GM18858 (cell line): ENCODE measurements at regions not wholly inside any gene's neighbourhood (a gene's known extent, or its start where the extent isn't known, plus 50 kb on each side); places are given as distances from the start of the nearest gene placed in this dataset.

Experiments
- ATAC-seq: cut with Tn5 transposase; IDR thresholded peaks from one replicate; pipeline ENCODE4 v1.9.1; 2021; ENCODE audit not compliant: unreplicated experiment

DNA sequence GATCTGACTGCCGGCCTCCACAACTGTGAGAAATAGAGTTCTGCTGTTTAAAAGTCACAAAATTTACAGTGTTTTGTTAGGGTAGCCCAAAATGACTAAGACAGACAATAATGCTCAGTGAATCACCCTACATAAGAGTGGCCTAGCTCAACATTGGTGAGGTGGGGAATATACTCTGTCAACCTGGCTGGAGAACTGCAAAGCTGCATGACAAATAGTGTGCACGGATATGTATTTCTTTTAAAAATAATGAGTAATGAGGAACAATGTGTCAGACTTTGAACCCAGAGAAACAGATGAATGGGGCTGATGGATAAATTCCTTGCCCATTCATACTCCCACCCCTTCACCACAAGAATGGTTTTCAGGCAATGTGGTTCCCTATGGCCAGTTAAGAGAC, 372.4 kb downstream of the SUCLA2 start:
- ATAC-seq: no peak

- no peak for ATAC-seq
These were observed 377.2 kb downstream of the SUCLA2 start for GRCh38 chr13:47623862-47624261.

DNA sequence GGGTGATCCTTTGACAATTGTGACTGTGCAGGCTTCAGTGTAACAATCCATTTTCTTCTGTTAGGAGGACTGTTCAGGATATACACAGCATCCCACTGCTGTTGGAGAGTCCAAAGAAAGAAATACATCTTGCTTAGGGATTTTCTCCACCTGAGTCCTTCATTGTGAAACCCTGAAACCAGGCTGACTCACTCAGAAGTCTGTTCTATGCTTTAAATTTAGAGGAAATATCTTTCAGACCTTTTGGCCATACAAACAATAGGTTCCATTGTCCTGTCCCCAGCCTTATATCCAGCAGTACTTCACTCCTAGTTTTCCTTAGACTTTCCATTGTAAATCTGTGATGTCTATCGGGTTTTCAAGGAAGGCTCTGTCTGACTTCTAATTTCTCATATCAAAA, 379.1 kb downstream of the SUCLA2 start:
- no peak for ATAC-seq

DNA sequence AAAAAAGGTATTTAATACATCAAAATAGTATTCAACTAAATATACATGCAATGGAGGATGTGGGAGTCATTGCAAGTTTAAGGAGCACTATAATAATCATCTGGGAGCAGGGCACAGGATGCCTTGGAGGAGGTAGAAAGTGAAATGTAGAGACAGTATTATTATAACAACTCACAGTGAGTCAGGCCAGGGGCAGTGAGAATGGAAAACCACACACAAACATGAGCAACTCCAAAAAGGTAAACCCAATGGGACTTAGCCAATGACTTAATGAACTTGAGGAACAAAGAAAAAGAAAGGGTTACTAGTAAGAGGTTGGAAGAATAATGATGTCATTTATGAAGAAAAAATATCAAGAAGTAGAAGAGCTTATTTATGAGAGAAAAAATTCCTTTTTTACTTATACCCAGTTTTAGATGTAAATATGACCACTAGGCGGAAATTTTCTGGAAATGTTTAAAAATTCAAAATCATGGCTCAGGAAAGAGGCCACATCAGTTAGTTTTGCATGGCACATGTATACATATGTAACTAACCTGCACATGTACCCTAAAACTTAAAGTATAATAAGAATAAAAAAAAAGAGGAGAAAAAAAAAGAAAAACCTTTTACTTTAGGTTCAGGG, 389.3 kb downstream of the SUCLA2 start:
- ATAC-seq: no peak

GRCh38 chr13:47610687-47611086, 390.4 kb downstream of the SUCLA2 start:
- no peak for ATAC-seq

- no peak for ATAC-seq
These were observed 397.7 kb downstream of the SUCLA2 start for GRCh38 chr13:47603365-47603764.

- ATAC-seq: no peak
These were observed 402.6 kb downstream of the SUCLA2 start for GRCh38 chr13:47598340-47598911.

DNA sequence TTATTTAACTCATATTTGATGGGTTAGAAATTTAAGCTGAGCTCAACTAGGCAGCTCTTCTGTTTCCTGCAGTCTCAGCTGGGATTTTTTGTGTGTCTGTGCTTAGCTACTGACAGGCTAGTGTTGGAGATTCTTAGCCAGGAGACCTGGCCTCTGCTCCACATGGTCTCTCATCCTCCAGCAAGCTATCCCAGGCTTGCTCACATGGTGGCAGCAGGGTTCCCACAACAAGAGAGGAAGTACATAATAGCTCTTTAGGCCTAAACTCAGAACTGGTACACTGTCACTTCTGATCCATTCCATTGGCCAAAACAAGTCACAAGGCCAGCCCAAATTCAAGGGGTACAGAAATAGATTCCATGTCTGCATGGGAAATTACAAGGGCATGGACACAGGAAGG, 406.2 kb downstream of the SUCLA2 start:
- ATAC-seq: no peak

DNA sequence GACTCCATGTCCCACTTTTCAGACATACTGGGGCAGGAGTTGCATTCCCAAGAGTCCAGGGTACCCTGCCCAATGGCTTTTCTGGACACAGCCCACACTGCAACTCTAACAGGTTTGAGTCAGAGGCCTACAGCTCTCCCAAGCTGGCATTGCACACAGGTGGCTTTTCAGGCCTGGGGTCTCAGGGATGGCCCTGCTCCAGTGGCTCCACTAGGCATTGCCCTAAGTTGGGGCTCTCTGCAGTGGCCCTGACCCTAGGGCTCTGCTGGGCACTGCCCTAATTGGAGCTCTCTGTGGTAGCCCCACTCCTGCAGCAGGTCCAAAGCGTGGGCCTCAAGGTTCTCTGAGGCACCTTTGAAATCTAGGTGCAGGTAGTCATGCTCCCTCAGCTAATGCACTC, 408.8 kb downstream of the SUCLA2 start:
- no peak for ATAC-seq

DNA sequence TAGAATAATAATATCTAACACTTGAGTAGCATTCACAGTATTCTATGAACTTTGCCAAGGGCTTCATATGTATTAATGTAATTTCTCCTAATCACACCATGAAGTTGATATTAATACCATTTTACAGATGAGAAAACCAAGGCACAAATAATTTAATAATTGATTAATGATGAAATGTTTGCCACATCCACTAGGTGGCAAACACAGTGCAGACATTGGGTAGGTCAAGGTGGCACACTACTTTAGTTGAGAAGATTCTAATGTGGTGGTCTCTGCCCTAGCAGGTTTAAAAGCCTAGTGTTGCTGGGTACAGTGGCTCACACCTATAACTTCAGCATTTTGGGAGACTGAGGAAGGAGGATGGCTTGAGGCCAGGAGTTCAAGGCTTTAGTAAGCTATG, 412.4 kb downstream of the SUCLA2 start:
- ATAC-seq: no peak

- no peak for ATAC-seq
These were observed 428.7 kb downstream of the SUCLA2 start for GRCh38 chr13:47572375-47572774.

DNA sequence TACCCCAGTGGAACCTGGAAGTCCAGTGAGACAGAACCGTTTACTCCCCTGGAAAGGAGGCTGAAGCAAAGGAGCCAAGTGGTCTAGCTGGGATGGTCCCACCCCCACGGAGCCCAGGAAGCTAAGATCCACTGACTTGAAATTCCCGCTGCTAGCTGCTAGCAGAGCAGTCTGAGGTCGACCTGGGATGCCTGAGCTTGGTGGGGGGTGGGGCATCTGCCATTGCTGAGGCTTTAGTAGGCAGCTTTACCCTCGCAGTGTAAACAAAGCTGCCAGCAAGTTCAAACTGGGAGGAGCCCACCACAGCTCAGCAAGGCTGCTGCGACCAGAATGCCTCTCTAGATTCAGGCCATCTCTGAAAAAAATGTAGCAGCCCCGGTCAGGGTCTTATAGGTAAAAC, 437.0 kb downstream of the SUCLA2 start:
- no peak for ATAC-seq

DNA sequence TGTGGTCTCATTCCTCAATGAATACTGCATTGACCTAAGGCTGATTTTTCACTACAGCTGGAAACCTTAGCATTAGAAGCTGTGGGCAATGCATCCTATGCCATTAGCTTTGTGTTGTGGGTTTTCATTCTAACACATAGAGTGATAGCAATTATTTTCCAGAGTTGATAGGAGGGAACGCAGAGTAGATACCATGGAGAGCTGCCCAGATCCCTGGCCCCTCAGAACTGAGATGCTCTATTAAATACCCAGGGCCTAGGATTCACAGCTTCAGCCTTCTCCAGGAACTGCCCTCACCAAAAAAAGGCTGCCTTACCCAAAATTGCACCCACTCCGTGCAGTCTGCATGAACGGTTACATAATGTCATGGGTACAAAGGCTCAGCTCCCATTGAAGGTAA, 444.4 kb downstream of the SUCLA2 start:
- no peak for ATAC-seq

DNA sequence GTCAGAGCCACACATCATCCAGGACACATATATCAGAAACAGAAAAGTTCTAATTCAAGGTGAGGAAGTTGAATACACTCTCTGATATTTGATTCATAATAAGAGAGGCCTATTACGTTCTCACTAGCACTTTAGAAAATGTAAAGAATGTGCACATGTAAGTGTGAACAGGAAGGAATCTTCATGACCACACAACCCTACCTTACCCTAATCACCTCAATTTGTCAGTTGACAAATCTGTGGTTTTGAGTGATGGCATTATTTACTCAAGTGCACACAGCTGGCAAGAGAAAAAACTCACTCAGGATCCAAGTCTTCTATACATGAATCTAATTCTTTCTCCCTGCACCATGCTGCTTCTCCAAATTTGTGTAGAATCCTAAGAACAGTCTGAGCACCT, 445.8 kb downstream of the SUCLA2 start:
- ATAC-seq: no peak

- ATAC-seq: no peak
These were observed 447.6 kb downstream of the SUCLA2 start for GRCh38 chr13:47553329-47553977.

DNA sequence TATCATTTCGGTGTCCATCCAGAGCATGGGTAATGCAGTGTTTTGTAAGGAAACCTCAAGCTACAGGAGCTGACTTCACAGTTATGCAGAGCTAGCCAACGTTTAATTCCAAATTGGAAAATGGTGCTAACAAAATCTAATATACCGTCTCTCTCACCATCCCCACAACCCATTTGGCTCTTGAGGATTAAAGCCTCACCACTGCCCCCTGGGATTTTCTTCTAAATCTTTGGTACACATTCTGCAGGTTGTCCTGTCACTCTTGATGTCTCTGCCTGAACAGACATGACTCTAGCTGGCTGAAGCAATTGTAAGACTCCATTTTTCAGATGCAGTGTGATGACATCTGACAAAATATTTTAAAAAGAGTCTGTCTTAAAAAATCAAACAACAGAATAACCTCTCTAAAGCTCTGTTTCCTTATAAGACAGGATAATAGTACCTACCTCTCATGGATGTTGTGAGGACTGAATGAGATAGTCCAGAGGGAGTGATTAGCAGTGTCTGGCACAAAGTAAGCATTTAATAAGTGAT, 451.8 kb downstream of the SUCLA2 start:
- ATAC-seq: no peak

DNA sequence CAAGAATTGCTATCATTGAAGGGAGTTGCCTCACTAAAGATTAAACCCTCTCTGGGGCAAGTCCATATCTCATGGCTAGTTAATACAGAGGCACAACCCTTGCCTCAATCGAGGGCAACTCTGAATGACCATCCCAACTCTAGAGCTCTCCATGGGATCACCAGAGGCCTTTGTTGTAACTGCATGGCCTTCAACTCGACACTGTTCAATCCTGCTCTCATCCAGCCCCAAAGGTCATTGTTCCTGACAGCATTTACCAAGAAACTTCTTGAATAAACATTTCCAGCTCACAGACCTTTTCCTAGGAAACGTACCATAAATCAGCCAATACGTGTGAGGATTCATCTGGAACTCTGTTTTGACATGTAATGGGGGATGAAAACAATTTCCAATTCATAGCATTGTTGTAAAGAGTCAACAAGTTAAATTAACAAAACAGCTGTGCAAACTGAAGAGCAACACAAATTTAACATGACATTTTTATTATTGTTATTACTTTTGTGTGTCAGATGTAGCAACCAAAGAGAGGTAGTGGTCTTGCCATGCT, 452.7 kb downstream of the SUCLA2 start:
- ATAC-seq: no peak

- ATAC-seq: no peak
These were observed 454.5 kb downstream of the SUCLA2 start for GRCh38 chr13:47546391-47547225.

DNA sequence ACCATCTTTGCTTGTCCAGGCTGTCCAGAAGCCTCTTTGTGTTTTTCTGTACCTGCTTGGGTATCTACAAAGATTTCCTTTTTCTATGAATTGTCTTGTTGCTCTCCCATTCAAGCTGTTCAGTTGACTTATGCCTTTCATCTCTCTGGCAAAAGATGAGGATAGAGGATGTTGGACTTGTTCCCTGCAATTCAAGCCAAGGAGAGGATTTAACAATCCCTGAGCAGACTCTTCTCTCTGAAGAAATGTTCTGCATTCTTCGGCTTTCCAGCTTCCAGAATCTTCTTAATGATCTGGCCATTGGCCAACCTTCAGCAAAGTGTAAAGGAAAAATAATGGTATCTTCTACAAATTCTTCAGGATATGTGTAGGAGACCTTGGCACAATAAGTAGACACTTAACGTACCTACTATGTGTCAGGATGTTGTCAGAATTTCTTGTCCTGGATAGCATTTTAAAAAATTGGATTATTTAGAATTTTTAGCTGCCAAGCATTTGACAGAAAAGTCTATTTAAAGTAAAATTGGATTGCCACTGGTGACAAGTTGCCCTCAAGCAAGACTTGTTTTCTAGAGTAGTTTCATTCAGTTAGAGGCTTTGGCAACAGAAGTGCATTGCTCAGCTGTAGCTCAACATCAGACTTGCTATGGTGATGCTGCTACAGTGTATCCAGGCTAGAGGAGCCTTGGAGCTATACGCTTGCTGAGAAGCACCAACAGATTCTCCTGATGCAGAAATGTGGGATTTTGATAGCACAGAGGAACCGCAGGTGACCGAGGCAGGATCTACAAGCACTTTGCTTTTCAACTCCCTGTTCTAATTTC, 455.7 kb downstream of the SUCLA2 start:
- no peak for ATAC-seq

- no peak for ATAC-seq
These were observed 461.8 kb downstream of the SUCLA2 start for GRCh38 chr13:47539317-47539716.
